ENCODE measurements at regions not wholly inside any gene's neighbourhood (a gene's known extent, or its start where the extent isn't known, plus 50 kb on each side); places are given as distances from the start of the nearest gene placed in this dataset.

DNA sequence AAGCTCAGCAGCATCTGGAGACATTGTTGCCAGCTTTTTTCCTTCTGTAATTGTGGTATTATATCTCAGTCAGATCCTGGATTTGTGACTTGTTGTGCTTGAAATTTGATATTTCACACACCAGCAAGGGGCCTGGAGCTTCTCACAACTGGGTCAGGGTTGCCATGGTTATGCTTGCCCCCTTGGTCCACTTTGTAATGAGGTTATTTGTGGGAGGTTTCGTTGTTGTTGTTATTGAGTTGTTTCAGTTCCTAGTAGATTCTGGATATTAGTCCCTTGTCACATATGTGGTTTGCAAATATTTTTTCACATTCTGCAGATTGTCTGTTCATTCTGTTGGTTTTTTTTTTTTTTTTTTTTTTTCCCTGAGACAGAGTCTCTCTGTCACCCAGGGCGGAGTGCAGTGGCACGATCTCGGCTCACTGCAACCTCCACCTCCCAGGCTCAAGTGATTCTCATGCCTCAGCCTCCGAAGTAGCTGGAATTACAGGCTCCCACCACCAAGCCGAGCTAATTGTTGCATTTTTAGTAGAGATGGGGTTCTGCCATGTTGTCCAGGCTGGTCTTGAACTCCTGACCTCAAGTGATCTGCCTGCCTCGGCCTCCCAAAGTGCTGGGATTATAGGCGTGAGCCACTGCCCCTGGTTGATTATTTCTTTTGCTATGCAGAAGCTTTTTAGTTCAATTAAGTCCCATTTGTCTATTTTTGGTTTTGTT is 80.6 kb upstream of the ETV6 start:
- no peak for DNase-seq

DNA sequence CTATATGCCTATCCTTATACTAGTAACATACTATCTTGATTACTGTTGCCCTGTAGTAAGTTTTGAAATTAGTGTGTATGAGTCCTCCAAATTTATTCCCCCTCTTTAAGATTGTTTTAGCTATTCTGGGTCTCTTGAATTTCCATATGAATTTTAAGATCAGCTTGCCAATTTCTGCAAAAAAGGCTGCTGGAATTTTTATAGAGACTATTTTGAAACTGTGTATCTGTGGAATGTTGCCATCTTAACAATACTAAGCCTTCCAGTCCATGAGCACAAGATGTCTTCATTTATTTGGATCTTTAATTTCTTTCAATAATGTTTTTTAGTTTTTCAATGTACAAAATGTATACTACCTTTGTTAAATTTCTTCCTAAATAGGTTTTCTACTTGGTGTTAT is 79.8 kb upstream of the ETV6 start:
- no peak for DNase-seq

DNA sequence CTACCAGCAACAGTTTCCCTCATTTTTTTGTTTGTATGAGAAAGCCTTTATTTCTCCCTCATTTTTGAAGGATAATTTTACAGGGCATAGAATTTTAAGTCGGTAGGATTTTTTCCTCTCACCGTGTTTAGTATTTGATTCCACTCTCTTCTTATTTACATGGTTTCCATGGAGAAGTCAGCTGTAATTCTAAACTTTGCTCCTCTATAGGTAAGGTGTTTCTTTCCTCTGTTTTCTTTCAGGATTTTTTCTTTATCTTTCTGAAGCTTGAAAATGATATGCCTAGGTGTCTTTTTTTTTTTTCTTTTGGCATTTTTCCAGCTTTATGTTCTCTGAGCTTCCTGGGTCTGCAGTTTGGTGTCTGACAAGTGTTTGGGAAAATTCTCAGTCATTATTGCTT is 75.6 kb upstream of the ETV6 start:
- no peak for DNase-seq

DNA sequence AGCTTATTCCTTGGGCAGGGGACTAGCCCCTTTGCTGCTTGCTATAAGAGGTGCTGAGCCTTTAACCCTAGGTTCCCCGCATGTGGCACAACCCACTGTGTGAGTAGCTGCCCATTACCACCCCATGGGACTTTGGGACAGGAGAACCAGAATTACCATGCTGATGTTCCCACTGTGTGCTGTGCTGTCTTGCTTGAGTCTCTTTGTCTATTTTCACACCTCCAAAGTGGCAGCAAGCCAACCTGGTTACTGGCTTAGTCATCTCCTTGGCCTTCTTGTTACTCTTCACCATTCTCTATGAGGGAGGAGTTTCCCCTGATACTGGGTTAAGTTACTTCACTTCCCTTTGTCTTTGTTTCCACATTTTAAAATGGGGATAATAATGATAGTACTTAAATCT is 73.4 kb upstream of the ETV6 start:
- DNase-seq = no peak

DNA sequence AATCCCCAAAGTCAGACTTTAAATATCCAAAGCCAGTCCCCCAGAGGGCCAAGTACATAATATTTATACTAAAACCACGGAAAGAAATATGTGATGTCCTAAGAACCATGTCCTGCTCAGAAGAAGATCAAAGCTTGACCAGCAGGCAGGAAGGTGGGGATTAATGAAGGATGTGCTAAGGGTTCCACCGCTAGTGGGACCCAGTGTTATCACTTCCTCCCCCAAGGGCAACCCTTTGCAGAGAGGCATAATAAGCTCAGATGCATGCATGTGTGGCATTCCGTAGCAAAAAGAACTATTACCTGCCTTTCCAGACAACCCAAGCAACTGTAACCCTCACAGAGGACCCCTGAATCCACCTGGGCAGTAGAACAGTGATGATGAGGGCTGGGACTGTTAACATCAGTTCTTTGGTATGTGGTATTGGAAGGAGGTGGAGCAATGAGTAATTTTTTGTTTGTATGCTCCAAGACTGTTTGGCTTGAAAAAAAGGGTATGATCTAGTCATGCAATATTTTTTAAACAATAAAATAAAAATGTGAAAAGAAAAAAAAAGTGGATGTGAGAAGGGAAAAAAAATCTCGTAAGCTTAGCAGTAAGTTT is 71.7 kb upstream of the ETV6 start:
- no peak for DNase-seq

DNA sequence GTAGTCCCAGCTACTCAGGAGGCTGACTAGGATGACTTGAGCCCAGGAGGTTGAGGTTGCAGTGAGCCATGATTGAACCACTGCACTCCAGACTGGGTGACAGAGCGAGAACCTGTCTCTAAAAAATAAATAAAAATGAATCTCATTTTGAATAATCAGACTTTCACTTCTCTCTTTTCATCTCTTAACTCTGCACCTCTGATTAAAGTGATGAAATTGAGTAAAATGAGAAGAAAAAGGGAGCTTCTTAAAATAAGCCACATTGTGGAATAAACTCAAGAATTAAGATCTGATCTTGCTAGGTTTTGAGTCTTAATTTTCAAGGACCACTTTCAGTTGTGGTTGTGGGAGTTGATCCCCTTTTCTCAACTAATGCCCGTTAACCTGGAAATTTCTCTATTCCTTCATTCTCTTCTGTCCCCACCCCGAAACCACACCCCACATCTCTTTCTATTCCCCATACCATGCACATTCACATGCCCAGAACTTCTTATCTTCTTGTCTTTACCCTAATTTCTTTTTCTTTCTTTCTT is 70.9 kb upstream of the ETV6 start:
- no peak for DNase-seq

DNA sequence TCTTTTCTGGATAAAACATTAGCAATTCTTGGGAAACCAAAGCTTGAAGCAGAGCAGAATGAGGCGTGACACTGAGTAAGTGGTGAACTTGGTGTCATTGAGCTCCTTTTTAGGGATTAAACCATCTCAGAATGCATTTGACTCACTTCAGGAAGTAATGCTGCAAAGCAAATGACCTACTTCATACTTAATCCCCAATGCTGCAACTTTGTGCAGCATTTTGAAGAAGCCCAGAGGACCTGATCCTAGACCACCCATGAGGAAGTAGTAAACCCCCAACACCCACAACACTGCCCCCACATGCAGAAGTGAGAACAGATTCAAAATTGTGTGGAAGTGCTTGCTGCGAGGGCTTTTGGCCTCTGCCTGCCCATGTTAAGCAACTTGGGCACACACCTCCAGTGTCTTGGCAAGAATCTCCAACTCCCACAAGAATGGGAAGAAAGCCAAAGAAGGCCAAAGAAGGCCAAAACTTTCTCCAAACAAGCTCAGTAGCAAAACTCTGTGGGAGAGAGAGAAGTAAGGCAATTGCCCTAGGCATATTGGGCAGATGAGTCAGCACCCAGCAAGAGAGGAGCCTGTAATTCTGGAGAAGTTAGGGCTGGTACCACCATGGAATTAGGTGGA is 69.2 kb upstream of the ETV6 start:
- no peak for DNase-seq

DNA sequence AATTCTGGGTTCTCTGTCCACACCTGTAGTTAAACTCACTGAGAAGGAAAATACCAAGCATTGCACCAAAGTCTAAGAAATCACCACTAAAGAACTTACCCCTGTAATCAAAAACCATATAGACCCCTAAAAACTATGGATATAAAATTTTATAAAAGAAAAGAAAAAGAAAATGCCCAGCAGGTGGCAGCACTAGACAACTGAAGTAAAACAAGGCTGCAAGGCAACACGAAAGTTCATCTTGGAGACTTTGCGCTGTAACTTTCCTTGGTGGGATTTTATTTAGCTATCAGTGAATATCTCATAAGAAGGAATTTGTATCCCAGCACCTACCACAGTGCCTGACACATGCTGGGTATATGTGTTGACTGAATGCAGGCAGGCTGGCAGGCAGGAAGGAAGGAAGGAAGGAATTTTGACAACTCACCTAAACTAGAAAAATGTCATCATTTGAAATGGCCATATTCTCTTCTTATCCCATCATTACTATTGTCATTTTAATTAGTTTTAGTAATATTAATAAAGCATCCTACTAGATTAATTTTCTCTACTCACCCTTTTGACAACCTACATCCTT is 68.2 kb upstream of the ETV6 start:
- DNase-seq = peak; percentile 83

DNA sequence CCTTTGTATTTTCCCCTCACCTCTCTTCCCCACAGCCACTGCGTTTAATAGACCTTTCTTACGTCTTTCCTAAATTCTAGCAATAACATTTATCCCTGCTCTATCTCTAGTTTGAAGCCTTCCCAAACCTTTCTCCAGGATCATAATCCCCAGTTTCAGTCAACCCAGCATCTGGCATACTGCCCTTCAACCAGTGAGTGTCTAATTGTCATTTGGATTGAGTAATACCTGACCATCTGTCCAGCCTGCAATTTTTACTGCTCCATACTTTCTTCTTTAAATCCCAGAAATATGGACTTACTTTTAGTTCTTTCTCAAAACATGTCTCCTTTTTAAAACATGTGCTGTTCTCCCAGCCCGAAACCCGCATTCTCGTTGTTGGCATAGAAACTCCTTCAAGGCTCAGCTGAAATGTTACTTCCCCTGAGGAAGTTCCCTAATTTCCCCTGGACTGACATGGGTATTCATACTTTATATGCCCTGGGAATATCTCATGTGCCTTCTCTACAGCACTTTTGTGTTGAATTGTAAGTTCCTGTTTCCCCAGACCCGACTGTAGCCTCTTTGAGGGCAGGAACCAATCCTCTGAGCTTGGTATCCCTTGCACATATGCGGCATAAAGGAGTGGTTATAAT is 65.1 kb upstream of the ETV6 start:
- no peak for DNase-seq

DNA sequence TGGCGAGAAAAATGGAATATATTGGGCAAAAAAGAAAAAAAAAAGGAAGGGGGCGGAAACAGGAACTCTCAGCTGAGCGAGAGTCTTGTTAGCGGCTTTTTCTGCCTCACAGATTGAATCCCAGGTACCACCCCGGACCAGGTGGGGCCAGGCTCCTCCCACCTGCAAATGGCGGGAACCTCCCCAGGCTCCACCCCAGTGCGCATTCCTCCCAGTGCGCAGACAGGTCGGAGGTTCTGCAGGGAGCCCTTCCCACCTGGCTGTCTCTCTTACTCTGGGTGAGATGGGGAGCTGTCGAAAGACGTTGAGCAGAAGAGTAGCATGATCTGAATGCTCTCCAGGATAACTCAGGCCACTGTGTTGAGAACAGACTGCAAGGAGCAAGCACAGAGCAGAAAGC is 57.0 kb upstream of the ETV6 start:
- no peak for DNase-seq

DNA sequence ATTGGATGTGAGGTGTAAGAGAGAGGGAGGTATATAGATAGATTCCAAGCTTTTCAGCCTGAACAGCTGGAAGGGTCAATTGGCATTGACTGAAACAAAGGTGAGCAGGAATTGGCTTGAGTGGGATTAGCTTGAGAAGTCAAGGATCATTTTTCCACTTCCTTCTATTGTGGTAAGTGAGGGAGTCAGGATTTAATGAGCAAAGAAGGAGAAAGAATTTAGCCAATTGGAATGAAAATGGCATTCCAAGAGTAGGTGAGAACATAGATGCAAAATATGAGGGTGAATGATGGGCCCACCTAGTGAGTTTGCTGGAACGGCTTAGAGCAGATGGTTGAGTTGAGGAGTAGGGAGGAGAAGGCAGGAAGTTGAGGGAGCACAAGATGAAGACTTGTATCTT is 56.5 kb upstream of the ETV6 start:
- DNase-seq = no peak

DNA sequence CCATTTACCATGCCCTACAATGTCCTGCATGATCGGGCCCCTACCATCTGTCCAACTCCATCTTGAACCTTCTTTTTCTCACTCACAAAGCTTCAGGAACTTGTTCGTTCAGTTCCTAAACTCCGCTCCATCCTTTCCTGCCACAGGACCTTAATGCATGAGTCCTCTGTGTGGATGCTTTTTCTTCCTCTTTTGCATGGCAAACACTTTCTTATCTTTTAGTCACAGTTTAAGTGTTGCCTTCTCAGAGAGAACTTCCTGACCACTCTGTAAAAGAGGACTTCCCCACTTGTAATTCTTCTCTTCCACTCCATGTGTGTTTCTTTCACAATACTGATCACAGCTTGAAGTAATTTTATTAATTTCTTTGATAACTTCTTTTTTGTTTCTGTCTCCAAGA is 54.4 kb upstream of the ETV6 start:
- DNase-seq = no peak

DNA sequence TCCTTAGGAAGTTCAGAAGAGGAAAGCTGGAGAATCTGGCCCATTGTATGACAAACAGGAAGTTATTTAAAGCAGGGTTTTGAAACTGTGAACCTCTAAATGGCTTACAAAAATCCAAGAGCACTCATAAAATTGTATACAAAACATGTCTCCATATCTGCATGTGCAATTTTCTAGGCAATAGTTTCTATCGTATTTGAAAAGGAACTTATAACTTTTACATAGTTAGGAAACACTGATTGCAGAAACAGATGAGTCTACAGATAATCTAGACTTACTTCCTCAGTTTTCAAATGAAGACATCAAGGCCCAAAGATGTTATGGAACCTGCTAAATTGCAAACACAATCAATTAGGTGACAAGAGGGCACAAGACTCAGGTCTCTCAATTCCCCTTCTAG is 53.3 kb upstream of the ETV6 start:
- no peak for DNase-seq

DNA sequence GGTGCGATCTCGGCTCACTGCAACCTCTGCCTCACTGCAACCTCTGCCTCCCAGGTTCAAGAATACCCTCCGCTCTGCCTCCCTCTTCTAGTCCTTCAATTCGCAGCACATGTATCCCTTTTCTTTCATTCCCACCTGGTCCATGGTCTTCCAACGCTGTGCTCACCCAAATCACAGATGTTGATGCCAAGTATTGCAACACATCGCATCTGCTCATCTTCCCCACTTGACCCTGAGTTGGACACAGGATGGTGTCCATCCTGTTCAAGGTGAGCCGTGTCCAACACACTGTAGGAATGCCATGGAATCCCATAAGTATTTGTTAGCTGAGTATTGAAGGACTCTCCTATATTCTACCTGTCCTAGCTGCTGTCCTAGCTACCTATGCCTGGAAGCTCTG is 50.6 kb upstream of the ETV6 start:
- no peak for DNase-seq
